Lower lobe of right lung (tissue), 2 donors: ENCODE measurements at regions not wholly inside any gene's neighbourhood (a gene's known extent, or its start where the extent isn't known, plus 50 kb on each side); places are given as distances from the start of the nearest gene placed in this dataset.

Experiments used
- ATAC-seq, 2 donors: fragments of 200-7000 bp; cut with Tn5 transposase; one replicate each; pipeline ENCODE4 v1.9.1; 2020 to 2022; ENCODE audit warnings: mild to moderate bottlenecking in 2 of 2, moderate library complexity in 2 of 2
- DNase-seq: peaks from one replicate; pipeline ENCODE4 v3.0.0-alpha.2; 2020
- H3K27ac ChIP-seq: fragments of 200-600 bp; one replicate; pipeline ENCODE4 v1.8.0; 2022
- H3K27me3 ChIP-seq: fragments of 200-600 bp; one replicate; pipeline ENCODE4 v1.8.0; 2022; ENCODE audit warnings: low read depth
- H3K36me3 ChIP-seq: fragments of 200-600 bp; one replicate; pipeline ENCODE4 v1.8.0; 2022; ENCODE audit warnings: mild to moderate bottlenecking
- H3K4me1 ChIP-seq: fragments of 200-600 bp; one replicate; pipeline ENCODE4 v1.8.0; 2022
- H3K4me3 ChIP-seq: fragments of 200-600 bp; one replicate; pipeline ENCODE4 v1.8.0; 2022; ENCODE audit warnings: mild to moderate bottlenecking
- H3K9me3 ChIP-seq: fragments of 200-600 bp; one replicate; pipeline ENCODE4 v1.8.0; 2022
- intact Hi-C: fragments of 100-400 bp; cut with DNase I; formaldehyde crosslinking; loops from one replicate; pipeline ENCODE4 v1.11.0; 2022
- microRNA-seq: library from miRNA; unstranded; fragments of <30 nt; microRNA quantifications from one replicate; pipeline ENCODE4 v1.2.0, GENCODE V29; 2020; ENCODE audit warnings: borderline number of aligned reads
- TF ChIP-seq, protein P1 (sequence below): fragments of 200-600 bp; IDR thresholded peaks from one replicate; pipeline ENCODE4 v1.8.0; 2022; ENCODE audit warnings: antibody characterized with exemption, mild to moderate bottlenecking
- donor health status: DM: no; HTN: yes; CAD: no; lungs with severe emphysema.

DNA sequence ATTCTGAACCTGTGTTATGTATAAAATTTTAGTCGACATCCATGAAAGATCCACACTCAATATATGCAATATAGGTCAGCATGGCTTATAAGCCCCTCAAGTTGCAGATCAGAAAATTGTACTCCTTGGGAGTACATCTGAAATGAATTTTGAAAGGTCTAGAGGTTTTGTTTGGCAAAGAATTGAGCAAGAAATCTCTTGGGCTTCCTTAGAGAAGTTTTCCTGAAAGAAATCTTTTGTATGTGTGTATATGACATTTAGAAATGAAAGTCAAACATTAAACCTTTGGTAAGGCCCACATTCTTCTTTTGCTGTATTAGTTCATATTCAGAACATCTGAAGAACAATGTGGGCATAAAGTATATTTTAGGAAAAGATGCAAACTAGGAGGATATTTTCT lies 1006.6 kb downstream of the NAALADL2 start:
- H3K4me1 ChIP-seq, result no peaks in the 10 kb centered on the region
- H3K27ac ChIP-seq, result no peak overlapping the region
- no peaks in the 10 kb centered on the region for H3K36me3 ChIP-seq
- no peak overlapping the region for H3K4me3 ChIP-seq
- no peak for DNase-seq
- no peak for ATAC-seq
- intact Hi-C loops, result no loop called here
- TF ChIP-seq, protein P1, sequence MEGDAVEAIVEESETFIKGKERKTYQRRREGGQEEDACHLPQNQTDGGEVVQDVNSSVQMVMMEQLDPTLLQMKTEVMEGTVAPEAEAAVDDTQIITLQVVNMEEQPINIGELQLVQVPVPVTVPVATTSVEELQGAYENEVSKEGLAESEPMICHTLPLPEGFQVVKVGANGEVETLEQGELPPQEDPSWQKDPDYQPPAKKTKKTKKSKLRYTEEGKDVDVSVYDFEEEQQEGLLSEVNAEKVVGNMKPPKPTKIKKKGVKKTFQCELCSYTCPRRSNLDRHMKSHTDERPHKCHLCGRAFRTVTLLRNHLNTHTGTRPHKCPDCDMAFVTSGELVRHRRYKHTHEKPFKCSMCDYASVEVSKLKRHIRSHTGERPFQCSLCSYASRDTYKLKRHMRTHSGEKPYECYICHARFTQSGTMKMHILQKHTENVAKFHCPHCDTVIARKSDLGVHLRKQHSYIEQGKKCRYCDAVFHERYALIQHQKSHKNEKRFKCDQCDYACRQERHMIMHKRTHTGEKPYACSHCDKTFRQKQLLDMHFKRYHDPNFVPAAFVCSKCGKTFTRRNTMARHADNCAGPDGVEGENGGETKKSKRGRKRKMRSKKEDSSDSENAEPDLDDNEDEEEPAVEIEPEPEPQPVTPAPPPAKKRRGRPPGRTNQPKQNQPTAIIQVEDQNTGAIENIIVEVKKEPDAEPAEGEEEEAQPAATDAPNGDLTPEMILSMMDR, result no peak
- H3K27me3 ChIP-seq, result no peaks in the 10 kb centered on the region
- H3K9me3 ChIP-seq, result no peaks in the 10 kb centered on the region

DNA sequence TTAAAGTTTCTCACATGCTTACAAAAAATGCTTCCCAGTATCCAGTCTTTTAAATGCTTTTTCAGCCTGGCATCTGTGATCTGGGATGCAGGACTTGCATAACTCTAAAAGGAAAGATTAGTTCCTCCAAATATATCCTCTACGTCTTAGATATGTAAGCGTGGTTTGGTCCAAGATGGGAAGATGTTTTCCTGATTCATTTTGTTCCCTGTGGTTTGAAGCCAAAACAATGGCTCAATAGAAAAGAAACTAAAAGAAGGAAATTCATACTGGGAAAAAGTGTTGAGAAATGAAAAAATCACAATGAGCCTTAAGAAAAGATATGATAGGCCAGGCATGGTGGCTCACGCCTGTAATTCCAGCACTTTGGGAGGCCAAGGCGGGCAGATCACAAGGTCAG lies 1002.8 kb downstream of the NAALADL2 start:
- Histone ChIP-seq H3K36me3 (no peaks in the 10 kb centered on the region), H3K27me3 (no peaks in the 10 kb centered on the region), H3K4me1 (no peaks in the 10 kb centered on the region), H3K4me3 (no peak overlapping the region), H3K9me3 (no peaks in the 10 kb centered on the region), H3K27ac (no peak overlapping the region)
- intact Hi-C loops, result no loop called here
- no peak for ATAC-seq
- no peak for DNase-seq
- TF ChIP-seq, protein P1, result no peak

Small RNAs in the stretch of these regions (microRNA-seq; reads per million reads assigned to microRNA genes)
- 2.0 reads per million for gene MIR7977
